ENCODE measurements at regions not wholly inside any gene's neighbourhood (a gene's known extent, or its start where the extent isn't known, plus 50 kb on each side); places are given as distances from the start of the nearest gene placed in this dataset.

DNA sequence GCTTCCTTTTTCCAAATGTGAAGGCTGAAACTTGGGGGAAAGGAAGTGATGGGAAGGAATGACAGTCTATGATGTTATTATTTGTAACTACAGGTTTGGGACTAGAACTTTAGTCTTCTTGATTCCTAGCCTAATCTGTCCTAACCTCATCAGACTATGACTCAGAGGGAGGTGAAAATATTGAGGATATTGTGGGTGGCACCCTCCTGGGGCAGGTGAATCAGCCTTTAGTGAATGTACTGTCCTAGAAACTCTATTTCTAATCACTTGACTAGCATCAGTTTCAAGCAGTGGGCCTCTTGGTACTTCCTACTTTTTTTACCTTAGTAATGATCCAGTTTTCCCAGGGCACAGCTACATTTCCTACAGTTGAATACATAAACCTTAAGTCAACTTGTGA, 829.0 kb upstream of the API5 start:
- DNase-seq (ENCODE audit: low spot score), result no peak

DNA sequence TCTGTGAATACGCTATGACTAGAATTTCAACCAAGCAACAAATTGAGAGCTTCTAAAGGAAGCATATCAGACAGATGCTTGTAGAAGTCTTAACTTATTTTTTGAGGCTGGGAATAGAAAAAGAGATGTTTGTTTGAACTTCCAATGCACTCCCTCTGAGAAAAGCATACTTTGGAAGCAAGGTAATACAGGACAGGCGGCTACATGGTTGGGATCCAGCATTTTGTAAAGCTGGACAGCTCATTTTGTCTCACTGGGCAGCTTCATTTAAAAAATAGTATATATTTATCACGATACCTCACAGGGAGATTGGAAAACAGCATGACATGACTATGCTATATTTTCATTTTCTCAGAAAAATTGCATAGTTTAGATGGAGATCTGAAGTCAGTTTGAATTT, 821.3 kb upstream of the API5 start:
- no peak for DNase-seq (ENCODE audit: low spot score)

DNA sequence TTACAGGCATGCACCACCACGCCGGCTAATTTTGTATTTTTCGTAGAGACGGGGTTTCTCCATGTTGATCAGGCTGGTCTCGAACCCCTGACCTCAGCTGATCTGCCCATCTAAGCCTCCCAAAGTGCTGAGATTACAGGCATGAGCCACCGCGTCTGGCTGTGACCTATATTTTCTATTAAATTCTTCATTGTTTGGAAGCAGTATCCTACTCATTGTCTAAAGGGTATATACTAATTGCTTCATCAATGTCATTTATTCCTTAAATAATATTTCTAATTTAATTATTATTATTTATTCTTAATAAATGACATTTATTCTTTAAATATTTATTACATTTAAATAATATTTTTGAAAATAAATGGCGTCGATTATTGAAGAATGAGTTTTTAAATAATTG, 817.3 kb upstream of the API5 start:
- DNase-seq (ENCODE audit: low spot score), result no peak

DNA sequence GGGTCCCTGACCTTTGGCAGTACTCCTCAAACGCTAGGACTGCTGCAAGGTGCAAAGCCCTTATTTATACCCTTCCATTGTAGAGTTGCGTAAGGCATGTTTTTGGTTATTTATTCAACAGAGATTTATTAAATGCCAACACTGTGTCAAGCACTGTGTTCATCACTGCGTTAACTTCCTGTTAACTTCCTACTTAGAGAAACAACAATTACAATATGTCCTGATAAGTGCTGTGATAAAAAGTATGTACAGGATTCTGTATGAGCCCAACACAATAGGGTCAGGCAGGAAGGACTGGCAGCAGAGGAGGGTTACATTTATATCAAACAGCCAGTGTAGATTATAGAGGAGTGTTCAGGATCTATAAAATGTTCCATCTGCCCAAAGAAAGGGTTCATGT, 812.8 kb upstream of the API5 start:
- no peak for DNase-seq (ENCODE audit: low spot score)

DNA sequence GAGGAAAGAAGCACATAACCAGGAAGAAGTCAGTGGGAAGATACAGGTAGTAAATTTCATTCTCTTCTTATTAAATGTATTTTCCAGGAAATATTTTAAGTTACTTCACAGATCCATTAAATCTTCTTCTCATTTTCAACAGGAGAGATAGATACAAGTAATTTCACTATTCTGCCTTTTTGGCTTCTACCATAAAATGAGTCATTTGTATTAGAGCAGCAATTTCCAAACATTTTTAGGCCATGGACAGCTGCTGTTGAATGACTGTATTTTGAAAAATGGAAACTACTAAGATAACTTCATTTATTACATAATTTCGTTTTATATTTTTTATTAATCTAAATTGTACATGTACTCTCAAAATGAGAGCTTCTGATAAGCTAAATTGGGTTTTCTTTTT, 809.6 kb upstream of the API5 start:
- no peak for DNase-seq (ENCODE audit: low spot score)

DNA sequence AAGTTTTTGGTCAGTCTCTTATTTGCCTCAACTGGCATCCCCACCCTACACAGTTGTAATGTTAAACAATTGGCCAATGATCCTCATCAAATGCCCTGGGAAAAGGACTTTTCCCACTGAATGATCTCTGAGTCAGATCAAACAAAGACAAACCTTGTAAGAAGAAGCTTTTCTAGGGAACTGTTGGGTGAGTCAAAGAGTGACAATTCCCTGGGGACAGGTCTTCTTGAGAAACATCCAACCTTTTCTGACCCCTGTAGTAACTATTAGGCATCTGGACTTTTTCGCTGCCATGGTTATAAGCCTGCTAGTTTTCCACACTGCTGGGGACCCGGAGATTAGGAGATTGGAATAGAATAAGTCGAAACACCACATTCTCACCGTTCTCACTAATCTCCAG, 789.8 kb upstream of the API5 start:
- no peak for DNase-seq (ENCODE audit: low spot score)

DNA sequence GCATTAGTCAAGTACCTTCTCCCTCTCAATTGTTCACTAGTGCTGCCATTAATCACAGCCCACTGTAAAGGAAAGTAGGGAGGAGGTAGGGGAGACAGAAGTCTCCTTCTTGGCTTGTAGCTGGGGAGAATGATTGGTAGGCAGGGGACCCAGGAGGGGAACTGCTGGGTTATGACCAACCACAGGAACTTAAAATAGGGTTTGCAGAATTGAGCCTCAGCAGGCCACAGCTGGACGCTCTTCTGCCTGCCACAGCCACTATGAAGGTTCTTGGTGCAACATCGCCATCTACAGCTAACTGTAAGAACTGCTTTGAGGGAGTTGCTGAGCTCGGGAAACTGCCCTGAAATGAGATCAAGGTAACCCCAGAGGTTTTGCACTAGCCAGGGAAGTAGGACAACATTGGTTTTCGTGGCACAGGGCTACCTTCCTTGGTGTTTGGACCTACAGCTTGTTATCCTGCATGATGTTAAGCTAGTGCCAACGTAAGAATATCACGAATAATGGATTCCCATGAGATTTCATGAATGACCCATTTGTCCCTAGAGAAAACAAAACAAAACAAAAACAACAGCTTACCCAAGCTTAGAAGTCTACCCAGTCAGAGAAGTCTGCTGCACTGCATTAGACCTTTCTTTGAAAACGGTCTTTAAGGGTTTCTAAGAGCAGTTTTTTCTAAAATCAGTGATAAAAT, 787.1 kb upstream of the API5 start:
- DNase-seq (ENCODE audit: low spot score), result peak; percentile 69

DNA sequence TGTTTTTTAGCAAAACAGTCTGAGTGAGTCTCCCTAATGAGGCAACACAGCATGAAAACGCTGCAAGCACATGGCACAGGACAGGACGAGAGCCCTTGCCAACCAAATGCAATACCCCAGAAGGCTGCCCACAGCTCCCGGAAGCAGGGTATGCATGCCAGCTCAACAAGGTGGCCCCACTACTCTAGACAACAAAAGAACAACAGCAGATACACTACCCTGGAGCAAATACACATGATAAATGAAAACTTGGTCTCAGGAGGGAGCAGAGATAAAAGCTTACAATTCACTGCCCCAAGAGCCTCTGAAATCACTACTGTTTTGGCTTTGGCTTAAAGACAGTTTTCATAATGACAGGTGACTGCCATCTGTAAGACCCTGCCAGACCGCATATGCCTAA, 785.4 kb upstream of the API5 start:
- DNase-seq (ENCODE audit: low spot score), result no peak

DNA sequence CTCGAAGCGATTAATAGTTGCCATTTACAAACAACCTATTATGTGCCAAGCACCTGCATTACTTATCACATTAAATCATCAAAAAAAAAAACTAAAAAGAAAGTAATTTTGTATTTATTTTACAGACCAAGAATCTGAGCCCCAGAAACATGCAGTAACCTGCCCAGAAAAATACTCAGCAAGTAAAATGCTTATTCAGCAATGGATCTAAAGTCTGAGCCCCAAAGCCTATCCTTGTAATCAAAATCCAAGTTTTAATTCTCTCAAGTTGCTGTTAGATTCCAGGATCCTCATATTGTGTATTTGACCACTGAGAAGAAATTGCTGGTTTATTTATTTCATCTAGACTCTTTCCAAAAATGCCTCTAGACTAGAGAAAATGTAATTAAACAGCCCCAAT, 783.3 kb upstream of the API5 start:
- DNase-seq (ENCODE audit: low spot score), result no peak

DNA sequence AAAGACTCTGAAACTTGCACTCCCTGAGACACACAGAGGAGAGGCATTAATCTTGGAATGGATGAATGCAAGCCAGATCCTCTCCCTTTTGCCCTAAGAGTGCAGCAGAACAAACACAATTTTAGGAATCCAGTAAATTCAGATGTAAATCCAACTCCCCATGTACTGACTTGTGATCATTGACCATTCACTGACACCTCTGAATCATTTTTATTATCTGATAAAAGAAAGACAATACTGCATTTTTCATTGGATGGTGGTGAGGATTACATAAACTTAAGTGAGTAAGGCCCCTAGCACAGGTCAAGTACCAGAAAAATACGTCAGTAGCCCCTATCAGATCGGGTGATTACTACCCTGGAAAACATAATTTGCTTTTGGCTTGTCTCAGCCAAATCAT, 782.9 kb upstream of the API5 start:
- no peak for DNase-seq (ENCODE audit: low spot score)

DNA sequence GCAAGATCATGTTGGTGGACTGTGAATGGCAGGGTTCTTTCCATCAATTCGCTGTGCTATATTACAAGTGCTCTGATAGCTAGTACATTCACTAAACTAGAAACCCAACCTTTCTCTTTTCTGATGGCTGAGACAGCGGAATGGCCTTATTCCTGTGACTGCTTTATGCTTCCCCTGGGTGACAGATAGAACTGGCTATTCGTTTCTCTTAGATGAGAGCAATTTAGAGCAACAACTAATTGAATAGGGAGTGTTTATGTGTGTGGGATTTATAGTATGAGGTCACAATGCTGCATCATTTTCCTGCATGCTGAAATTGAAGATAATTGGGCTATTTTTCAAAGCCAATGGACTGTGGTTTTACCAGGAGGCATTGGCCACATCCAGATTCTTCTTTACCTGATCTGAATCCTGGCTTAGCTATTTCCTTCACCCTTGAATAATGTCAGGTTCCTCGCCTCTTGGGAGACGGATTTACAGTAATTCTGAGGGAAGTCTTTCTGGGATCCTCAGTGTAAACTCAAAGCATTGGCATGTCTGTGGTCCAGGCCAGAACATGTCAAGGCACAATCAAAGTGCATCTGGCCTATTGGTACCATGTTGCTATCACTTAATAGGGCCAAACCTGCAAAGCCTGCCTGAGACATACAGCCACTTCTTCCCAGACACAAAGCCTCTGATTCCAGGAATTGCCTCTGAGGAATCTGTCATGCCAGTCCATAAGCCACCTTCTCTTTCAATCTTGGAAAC, 775.0 kb upstream of the API5 start:
- no peak for DNase-seq (ENCODE audit: low spot score)

DNA sequence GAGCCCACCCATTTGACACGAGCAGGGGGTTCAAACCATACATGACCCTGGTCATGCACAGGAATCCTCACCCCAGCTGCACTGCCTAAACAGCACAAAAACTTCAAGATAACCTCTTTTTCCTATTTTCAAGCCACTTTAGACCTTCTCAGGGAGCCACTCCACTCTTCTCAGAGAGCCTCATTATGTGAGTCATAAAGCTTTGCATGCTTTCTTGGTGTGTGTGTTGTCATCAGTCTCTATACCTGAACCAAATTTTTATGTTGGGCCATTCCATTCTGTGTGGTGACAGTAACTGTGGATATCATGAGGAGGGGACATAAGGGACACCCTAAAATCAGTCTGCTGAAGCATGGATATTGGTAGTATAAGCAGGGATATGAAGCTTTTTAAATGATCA, 769.5 kb upstream of the API5 start:
- DNase-seq (ENCODE audit: low spot score), result no peak

DNA sequence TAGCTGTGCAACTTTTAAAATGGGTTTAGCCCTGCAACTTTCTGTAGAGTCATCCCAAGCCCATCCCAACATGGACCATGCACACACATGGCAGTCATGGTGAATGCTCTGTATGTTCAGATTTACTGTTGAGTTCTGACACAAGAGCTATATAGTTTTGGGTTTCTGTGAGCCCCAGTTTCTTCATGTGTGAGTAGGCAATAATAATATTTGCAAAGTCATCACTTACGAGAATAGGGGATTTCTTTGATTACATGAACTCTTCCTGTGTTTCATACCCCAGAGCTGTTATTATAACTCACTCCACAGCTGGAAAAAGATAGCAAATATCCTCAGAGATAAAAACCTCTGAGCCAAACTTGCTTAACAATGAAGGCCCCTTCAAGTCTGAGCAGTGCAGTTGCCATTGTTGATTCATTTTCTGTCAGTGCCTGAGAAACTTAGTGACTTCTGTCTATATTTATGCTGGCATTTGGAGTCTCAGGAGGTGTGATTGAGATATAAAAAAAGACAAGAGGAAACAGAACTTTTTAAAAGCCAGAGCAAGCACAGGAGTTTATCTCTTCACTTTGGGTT, 767.9 kb upstream of the API5 start:
- no peak for DNase-seq (ENCODE audit: low spot score)

DNA sequence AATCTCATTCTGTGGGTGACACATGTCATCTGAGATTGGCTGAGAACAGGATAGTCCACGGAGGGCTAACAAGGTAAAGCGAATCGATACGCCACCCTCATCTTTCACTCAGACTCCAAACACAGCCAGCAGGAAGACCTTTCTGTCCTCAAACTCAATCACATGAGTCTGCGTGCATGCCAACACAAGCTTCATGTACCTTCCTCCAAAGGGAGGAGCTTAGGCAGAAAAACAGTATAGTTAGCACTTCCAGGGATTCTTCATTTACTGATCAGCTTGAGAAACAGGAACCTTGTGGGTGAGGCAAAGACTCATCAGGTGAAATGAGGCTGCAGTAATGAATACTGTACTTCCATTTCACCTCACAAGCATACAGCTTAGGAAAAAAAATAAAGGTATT, 767.1 kb upstream of the API5 start:
- DNase-seq (ENCODE audit: low spot score), result no peak

DNA sequence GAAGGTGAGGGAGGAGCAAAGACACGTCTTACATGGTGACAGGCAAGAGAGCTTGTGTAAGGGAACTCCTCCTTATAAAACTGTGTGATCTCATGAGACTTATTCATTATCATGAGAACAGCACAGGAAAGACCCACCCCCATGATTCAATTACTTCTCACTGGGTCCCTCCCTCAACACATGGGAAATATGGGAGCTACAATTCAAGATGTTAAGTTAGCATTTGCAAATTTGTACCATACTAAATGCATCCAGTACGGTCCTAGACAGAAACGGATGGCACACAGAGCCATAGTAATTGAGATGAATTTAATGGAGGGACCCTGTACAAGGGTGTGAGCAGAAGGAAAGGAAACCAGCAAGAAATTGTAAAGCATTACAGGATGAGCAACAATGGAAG, 765.8 kb upstream of the API5 start:
- no peak for DNase-seq (ENCODE audit: low spot score)

DNA sequence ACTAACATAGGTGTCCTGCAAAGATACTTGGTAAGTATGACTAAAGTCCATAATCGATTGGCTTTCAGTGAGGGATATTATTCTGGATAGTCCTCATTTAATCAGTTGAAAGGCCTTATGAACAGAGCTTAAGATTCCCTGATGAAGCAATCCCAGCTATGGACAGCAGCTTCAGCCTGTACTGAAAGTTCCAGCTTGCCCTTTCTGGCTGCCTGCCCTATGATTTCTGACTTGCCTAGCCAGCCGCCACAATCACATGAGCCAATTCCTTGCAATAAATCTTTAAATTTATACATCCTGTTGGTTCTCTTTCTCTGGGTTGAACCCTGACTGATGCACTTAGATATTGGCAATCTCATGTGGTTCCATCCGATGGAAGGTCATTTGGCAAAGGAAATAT, 759.0 kb upstream of the API5 start:
- DNase-seq (ENCODE audit: low spot score), result no peak

DNA sequence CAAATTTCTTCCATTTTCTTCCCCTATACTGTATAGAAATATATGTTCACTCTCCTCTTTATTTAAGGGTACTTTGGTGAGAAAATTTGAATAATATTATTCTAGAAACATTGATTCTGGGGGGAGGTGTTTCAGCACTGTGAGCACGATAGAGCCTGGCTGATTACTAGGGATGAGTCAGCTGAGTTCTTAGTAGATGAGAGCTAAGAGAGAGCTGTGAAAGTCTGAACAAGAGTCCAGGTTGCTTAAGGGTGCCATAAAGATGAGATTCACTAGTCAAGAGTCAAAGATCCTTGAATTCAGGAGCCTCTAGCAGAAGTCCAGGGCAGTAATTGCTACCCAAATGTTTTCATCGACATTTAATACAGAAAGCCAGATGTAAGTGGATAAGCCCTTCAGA, 756.6 kb upstream of the API5 start:
- DNase-seq (ENCODE audit: low spot score), result no peak

DNA sequence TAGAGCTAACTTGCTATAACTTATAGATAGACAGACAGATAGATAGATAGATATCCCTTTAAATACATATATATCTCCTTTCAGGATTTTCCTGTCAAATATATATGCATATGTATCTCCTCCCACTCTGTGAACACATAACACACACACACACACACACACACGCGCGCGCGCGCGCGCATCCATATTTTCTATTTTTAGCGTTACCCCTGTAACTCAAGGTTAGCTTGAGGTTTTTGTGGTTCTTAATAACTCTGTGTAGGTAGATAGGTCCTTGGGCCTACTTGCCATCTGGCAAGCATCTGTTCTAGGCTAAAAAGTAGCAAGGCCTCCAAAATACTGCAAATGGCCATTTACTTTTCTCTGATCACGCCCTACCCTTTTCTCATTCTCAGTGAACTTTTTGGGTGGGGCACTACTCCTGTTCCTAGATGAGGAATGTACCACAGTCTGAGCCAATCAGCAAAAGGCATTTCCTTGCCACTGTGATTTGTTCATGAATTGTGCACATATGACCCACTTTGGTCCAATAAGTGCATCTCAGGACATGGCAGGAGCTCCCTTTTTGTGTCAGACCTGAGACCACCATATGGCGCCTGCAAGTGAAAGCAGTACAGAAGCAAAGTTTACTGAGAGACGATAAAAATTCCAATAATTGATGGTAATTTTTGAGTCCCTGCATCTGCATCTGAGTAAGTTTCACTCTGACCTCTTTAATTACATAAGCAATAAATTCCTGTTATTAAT, 740.5 kb upstream of the API5 start:
- no peak for DNase-seq (ENCODE audit: low spot score)

DNA sequence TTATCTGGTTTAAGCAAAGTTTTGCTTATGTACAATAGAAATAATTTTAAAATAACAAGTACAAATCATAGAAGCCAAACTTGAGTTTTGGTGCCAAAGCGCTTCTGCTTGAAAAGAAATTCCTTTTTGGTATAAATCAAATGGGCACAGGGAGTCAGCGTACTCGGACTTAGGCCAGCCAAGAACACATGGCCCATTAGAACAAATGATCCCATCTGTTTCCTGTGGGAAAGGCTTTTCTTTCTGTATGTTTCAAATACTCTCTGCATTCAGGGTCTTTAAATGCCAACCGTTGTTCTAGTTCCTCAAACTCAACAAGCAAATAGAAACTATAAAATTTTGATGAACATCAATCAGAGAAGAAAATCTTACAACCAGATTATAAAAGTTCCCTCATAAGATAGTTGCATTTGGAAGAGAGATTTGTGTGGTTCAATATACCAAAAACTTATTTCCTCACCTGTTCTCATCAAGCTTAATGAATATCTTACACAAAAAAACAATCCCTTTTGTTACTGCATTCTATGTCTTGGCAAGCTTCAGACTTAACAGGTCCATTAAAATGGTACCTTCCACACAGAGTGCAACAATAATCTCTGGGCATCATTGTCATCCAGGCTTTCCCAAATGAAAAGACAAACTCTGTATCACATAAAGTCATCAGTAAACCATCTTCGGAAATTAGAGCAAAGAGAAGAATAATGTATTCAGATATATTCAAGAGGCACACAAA, 739.8 kb upstream of the API5 start:
- no peak for DNase-seq (ENCODE audit: low spot score)

DNA sequence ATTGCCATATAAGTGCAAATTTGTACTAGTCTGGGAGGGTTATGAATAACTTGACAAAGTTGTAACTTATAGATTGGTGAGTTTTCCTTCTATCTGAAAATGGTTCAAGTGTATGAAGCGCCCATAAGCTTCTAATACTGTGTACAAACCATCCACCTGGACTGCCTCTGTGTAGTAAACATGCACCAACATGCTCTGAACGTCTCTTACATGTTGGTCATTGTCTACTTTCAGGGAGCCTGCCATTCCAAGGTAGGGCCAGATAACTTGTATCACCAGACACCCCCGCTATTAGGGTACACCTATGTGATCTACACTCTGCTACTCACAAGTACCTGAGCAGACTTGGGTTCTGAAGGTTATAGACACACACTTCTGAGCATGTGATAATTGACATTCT, 735.5 kb upstream of the API5 start:
- no peak for DNase-seq (ENCODE audit: low spot score)

DNA sequence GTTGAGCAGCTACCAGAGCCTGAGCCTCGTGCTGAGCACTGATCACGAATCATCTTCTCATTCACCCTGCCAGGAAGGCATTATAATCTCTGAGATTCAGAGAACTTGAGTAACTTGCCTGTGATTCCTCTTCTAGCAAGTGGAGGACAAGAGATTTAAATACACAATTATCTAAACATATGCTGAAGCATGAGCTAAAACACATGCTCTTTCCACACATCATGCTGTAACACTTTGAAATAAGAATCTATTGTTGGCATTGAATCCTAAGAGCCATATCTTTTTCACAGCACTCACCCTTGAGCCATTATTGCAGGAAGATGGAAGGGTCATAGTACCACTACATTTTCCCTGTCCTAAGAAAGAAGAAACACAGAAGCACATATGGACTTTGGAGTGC, 722.5 kb upstream of the API5 start:
- DNase-seq (ENCODE audit: low spot score), result no peak

DNA sequence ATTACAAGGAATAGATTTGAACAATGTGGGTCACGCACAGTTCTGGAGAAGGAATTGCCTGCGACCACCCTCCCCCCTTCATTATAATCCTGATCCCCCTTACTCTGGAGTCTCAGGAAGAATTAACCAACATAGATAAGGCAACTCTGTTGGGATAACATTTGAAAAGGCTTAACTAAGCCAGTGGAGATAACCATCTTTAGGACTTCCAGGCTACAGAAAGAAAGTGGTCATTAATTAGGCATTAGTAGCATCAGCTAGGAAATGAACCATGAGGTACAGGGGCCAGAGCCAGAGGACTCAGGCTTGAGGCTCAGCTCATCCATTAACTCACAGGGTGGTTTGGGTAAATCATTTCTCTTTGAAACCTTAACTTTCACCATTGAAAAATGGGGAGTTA, 720.0 kb upstream of the API5 start:
- no peak for DNase-seq (ENCODE audit: low spot score)
